Mesodermal cell (in vitro differentiated cells): ENCODE measurements at regions not wholly inside any gene's neighbourhood (a gene's known extent, or its start where the extent isn't known, plus 50 kb on each side); places are given as distances from the start of the nearest gene placed in this dataset.
"Not testable (repeated sequence)": the region's sequence is repeated elsewhere in the genome, so short reads cannot be mapped to it uniquely, and the experiment has no call there.

Experiments
- H3K27ac ChIP-seq: 2 replicates; pipeline ENCODE4 v1.7.0; 2013; ENCODE audit warnings: mild to moderate bottlenecking, low read depth, low read length, moderate library complexity; ENCODE audit not compliant: severe bottlenecking
- H3K36me3 ChIP-seq: 2 replicates; pipeline ENCODE4 v1.7.1; 2013; ENCODE audit warnings: mild to moderate bottlenecking, low read length, moderate library complexity; ENCODE audit not compliant: control insufficient read depth, insufficient read depth
- H3K4me1 ChIP-seq: one replicate; pipeline ENCODE4 v1.7.1; 2013; ENCODE audit warnings: mild to moderate bottlenecking, low read length; ENCODE audit not compliant: insufficient read depth, control insufficient read depth, poor library complexity, severe bottlenecking
- H3K4me3 ChIP-seq: 2 replicates; pipeline ENCODE4 v1.7.0; 2013; ENCODE audit warnings: low read length, control low read depth, mild to moderate bottlenecking; ENCODE audit not compliant: insufficient read depth, poor library complexity, severe bottlenecking; ENCODE audit errors: extremely low read depth
- H3K9me3 ChIP-seq: 2 replicates; pipeline ENCODE4 v1.7.1; 2013; ENCODE audit warnings: mild to moderate bottlenecking, low read length, moderate library complexity; ENCODE audit not compliant: control insufficient read depth
- WGBS, 2 experiments: methylation state at CpG; one replicate each; pipeline ENCODE4 v1.1.5; 2013; ENCODE audit warnings: missing lambda C conversion rate in 2 of 2; ENCODE audit not compliant: insufficient coverage in 2 of 2; 5-methylcytosine and 5-hydroxymethylcytosine counted together

- not testable (repeated sequence) for H3K36me3 ChIP-seq, H3K4me1 ChIP-seq, H3K4me3 ChIP-seq, H3K27ac ChIP-seq, H3K9me3 ChIP-seq
- WGBS, 2 experiments = 40% methylated on average over 1 of the region's 4 CpGs; no CpG with 5 or more reads in 1 of the 2 experiments
These were observed 919.9 kb upstream of the DEFB115 start for GRCh38 chr20:30337556-30337955.

- H3K27ac ChIP-seq, H3K4me3 ChIP-seq, H3K36me3 ChIP-seq, H3K4me1 ChIP-seq, H3K9me3 ChIP-seq: not testable (repeated sequence)
- 71 to 76% methylated on average over 5 of the region's 6 CpGs for WGBS, 2 experiments
These were observed 908.5 kb upstream of the DEFB115 start for GRCh38 chr20:30348932-30349331.

- H3K36me3 ChIP-seq, H3K4me1 ChIP-seq, H3K9me3 ChIP-seq, H3K4me3 ChIP-seq, H3K27ac ChIP-seq: not testable (repeated sequence)
- no CpG with 5 or more reads among the region's 2 CpGs for WGBS, 2 experiments
These were observed 900.5 kb upstream of the DEFB115 start for GRCh38 chr20:30356854-30357467.

- H3K4me1 ChIP-seq, H3K27ac ChIP-seq, H3K36me3 ChIP-seq, H3K4me3 ChIP-seq, H3K9me3 ChIP-seq: not testable (repeated sequence)
- WGBS, 2 experiments = 85 to 87% methylated on average over 5 to 11 of the region's 13 CpGs
These were observed 895.7 kb upstream of the DEFB115 start for GRCh38 chr20:30361756-30362155.

GRCh38 chr20:30376430-30376766 lies 881.1 kb upstream of the DEFB115 start:
- WGBS, 2 experiments = 82 to 84% methylated on average over 9 to 14 of the region's 14 CpGs
- peak overlapping the region; percentile 64 for H3K4me3 ChIP-seq

GRCh38 chr20:30376767-30377658 lies 880.5 kb upstream of the DEFB115 start:
- no peaks in the 10 kb centered on the region for H3K36me3 ChIP-seq
- H3K4me1 ChIP-seq = no peaks in the 10 kb centered on the region
- peak overlapping the region; percentile 76 for H3K27ac ChIP-seq
- no peaks in the 10 kb centered on the region for H3K9me3 ChIP-seq
- H3K4me3 ChIP-seq = peak overlapping the region; percentile 64
- WGBS, 2 experiments = 36 to 45% methylated on average over 46 to 62 of the region's 70 CpGs

More at GRCh38 chr20:30376430-30376766, 881.1 kb upstream of the DEFB115 start:
- H3K36me3 ChIP-seq, H3K4me1 ChIP-seq, H3K27ac ChIP-seq, H3K9me3 ChIP-seq: not testable (repeated sequence)

- not testable (repeated sequence) for H3K27ac ChIP-seq, H3K4me1 ChIP-seq, H3K4me3 ChIP-seq, H3K36me3 ChIP-seq, H3K9me3 ChIP-seq
- WGBS, 2 experiments = no CpG with 5 or more reads among the region's 4 CpGs
These were observed 879.1 kb upstream of the DEFB115 start for GRCh38 chr20:30378317-30378716.

- not testable (repeated sequence) for H3K9me3 ChIP-seq, H3K4me3 ChIP-seq, H3K27ac ChIP-seq, H3K4me1 ChIP-seq, H3K36me3 ChIP-seq
- no CpG with 5 or more reads among the region's 1 CpG for WGBS, 2 experiments
These were observed 878.7 kb upstream of the DEFB115 start for GRCh38 chr20:30378721-30379120.

- H3K4me3 ChIP-seq, H3K9me3 ChIP-seq, H3K4me1 ChIP-seq, H3K27ac ChIP-seq, H3K36me3 ChIP-seq: not testable (repeated sequence)
- WGBS, 2 experiments = no CpG with 5 or more reads among the region's 6 CpGs
These were observed 872.6 kb upstream of the DEFB115 start for GRCh38 chr20:30384841-30385240.

GRCh38 chr20:30386099-30386498 lies 871.4 kb upstream of the DEFB115 start:
- H3K36me3 ChIP-seq, H3K9me3 ChIP-seq: not testable (repeated sequence)

GRCh38 chr20:30387823-30388222 lies 869.6 kb upstream of the DEFB115 start:
- not testable (repeated sequence) for H3K9me3 ChIP-seq, H3K27ac ChIP-seq, H3K4me3 ChIP-seq, H3K36me3 ChIP-seq, H3K4me1 ChIP-seq
- 100% methylated on average over 1 of the region's 4 CpGs; no CpG with 5 or more reads in 1 of the 2 experiments for WGBS, 2 experiments

More at GRCh38 chr20:30386099-30386498, 871.4 kb upstream of the DEFB115 start:
- no CpG with 5 or more reads among the region's 4 CpGs for WGBS, 2 experiments
- H3K4me1 ChIP-seq, H3K27ac ChIP-seq, H3K4me3 ChIP-seq: not testable (repeated sequence)
